ENCODE measurements at regions not wholly inside any gene's neighbourhood (a gene's known extent, or its start where the extent isn't known, plus 50 kb on each side); places are given as distances from the start of the nearest gene placed in this dataset.

DNA sequence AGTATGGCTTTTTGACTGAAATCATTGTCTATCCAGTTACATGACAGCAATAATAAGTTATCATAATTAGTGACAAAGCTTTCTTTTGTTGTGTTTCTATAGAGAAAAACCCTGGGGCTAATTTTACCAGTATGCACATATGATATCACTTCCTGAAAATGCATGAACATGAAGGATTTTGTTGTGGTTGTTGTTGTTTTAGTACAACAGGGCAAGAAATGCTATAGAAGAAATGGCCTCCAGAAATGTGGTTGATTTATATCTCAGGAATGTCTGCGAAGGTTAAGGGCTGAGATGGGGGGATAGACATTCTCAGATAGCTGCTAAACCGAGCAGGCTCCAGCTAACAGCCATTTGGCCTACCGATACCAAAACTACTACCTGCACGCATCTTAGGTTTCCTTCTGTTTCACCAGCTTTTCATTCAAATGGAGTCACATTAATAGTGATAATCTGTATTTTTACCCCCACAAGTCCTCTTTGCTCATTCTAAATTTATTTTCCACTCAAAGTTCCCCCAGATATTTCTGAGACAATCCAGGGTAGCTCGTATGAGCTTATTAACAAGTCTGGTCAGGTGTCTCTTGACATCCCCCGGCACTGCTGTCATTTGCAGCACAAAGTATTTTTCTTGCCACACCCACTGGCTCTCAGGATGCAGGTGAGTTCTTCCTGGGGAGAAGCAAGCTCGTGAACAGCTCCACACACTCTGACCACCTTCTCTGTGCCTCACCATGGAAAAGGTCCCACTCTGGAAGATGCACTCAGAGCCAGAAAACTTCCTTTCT is 232.4 kb upstream of the GAS1 start:
- Mint-ChIP-seq H3K9me3 (peaks cover 4% of the 10 kb centered on the region in 2 donors), H3K27ac (no peak overlapping the region), H3K27me3 (ENCODE audit: low read depth in 2 of 2) (peaks cover 0 to 20% of the 10 kb centered on the region in 2 donors), H3K4me1 (no peaks in the 10 kb centered on the region), H3K36me3 (no peaks in the 10 kb centered on the region), H3K4me3 (no peak overlapping the region)
- DNase-seq (no peak), ATAC-seq (no peak)
- intact Hi-C loops (cut with micrococcal nuclease), result no loop called here
- Histone ChIP-seq H3K4me1 (ENCODE audit: control insufficient read depth, insufficient read depth, low read length) (no peaks in the 10 kb centered on the region), H3K4me3 (ENCODE audit: low read length) (no peak overlapping the region), H3K27ac (ENCODE audit: low read length) (no peak overlapping the region), H3K36me3 (ENCODE audit: control insufficient read depth, insufficient read depth, low read length) (no peaks in the 10 kb centered on the region), H3K9me3 (ENCODE audit: control insufficient read depth, insufficient read depth, low read length) (no peaks in the 10 kb centered on the region), H3K27me3 (ENCODE audit: control insufficient read depth, insufficient read depth, low read length) (peaks cover 4% of the 10 kb centered on the region)
- TF ChIP-seq CTCF (IDR thresholded peaks at IDR 0.05), result no peak
- WGBS (ENCODE audit: insufficient coverage), result 82% methylated on average over 7 of the region's 7 CpGs

GRCh38 chr9:87180361-87180760 is 233.1 kb upstream of the GAS1 start:
- Mint-ChIP-seq H3K27ac (no peak overlapping the region), H3K27me3 (ENCODE audit: low read depth in 2 of 2) (peaks cover 4 to 26% of the 10 kb centered on the region in 2 donors), H3K4me1 (no peaks in the 10 kb centered on the region), H3K4me3 (no peak overlapping the region), H3K9me3 (peaks cover 4% of the 10 kb centered on the region in 2 donors), H3K36me3 (no peaks in the 10 kb centered on the region)
- intact Hi-C loops (cut with micrococcal nuclease), result no loop called here
- Histone ChIP-seq H3K36me3 (ENCODE audit: control insufficient read depth, insufficient read depth, low read length) (no peaks in the 10 kb centered on the region), H3K27me3 (ENCODE audit: control insufficient read depth, insufficient read depth, low read length) (peaks cover 4% of the 10 kb centered on the region), H3K27ac (ENCODE audit: low read length) (no peak overlapping the region), H3K9me3 (ENCODE audit: control insufficient read depth, insufficient read depth, low read length) (no peaks in the 10 kb centered on the region), H3K4me3 (ENCODE audit: low read length) (no peak overlapping the region), H3K4me1 (ENCODE audit: control insufficient read depth, insufficient read depth, low read length) (no peaks in the 10 kb centered on the region)
- ATAC-seq (no peak), DNase-seq (no peak)
- WGBS (ENCODE audit: insufficient coverage), result 81% methylated on average over 4 of the region's 5 CpGs
- no peak for TF ChIP-seq CTCF (IDR thresholded peaks at IDR 0.05)

DNA sequence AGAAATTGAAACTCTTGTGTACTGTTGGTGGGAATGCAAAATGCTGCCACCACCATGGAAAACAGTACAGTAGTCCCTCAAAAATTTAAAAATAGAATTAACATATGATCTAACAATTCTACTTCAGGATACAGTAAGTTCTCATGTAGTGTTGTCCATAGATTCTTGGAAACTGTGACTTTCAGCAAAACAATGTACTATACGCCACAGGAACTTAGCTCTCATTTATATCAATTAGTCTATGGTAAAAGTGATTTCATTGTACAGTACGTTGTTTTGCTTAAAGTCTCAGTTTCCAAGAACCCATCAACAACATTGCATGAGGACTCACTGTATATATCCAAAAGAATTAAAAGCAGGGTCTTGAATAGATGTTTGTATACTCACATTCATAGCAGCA is 233.5 kb upstream of the GAS1 start:
- Histone ChIP-seq H3K27me3 (ENCODE audit: control insufficient read depth, insufficient read depth, low read length) (peaks cover 4% of the 10 kb centered on the region), H3K27ac (ENCODE audit: low read length) (no peak overlapping the region), H3K9me3 (ENCODE audit: control insufficient read depth, insufficient read depth, low read length) (no peaks in the 10 kb centered on the region), H3K4me3 (ENCODE audit: low read length) (no peak overlapping the region), H3K36me3 (ENCODE audit: control insufficient read depth, insufficient read depth, low read length) (no peaks in the 10 kb centered on the region), H3K4me1 (ENCODE audit: control insufficient read depth, insufficient read depth, low read length) (no peaks in the 10 kb centered on the region)
- Mint-ChIP-seq H3K36me3 (no peaks in the 10 kb centered on the region), H3K4me1 (no peaks in the 10 kb centered on the region), H3K27me3 (ENCODE audit: low read depth in 2 of 2) (peaks cover 4 to 30% of the 10 kb centered on the region in 2 donors), H3K4me3 (no peak overlapping the region), H3K9me3 (peaks cover 4% of the 10 kb centered on the region in 2 donors), H3K27ac (no peak overlapping the region)
- ATAC-seq (no peak), DNase-seq (no peak)
- no CpG with 5 or more reads among the region's 2 CpGs for whole genome bisulfite sequencing (ENCODE audit: insufficient coverage)
- no peak for TF ChIP-seq CTCF (IDR thresholded peaks at IDR 0.05)
- intact Hi-C loops (cut with micrococcal nuclease), result no loop called here

- peaks cover 7 to 30% of the 10 kb centered on the region in 2 donors for H3K27me3 Mint-ChIP-seq (ENCODE audit: low read depth in 2 of 2)
- no peak overlapping the region for H3K27ac ChIP-seq (ENCODE audit: low read length)
Measured at GRCh38 chr9:87181670-87182069, 234.4 kb upstream of the GAS1 start.

More at GRCh38 chr9:87181670-87182069, 234.4 kb upstream of the GAS1 start:
- peak overlapping the region; percentile 58 for H3K4me3 Mint-ChIP-seq
- no peaks in the 10 kb centered on the region for H3K9me3 ChIP-seq (ENCODE audit: control insufficient read depth, insufficient read depth, low read length)
- ATAC-seq (peak in 1 of 3 donors; percentile 32), DNase-seq (no peak)
- H3K4me1 ChIP-seq (ENCODE audit: control insufficient read depth, insufficient read depth, low read length), result no peaks in the 10 kb centered on the region
- no peaks in the 10 kb centered on the region for H3K36me3 ChIP-seq (ENCODE audit: control insufficient read depth, insufficient read depth, low read length)
- no peak overlapping the region for H3K4me3 ChIP-seq (ENCODE audit: low read length)
- intact Hi-C loops (cut with micrococcal nuclease), result no loop called here
- no peaks in the 10 kb centered on the region for H3K36me3 Mint-ChIP-seq
- 20% methylated on average over 1 of the region's 1 CpG for WGBS (ENCODE audit: insufficient coverage)
- no peak overlapping the region for H3K27ac Mint-ChIP-seq
- no peak for TF ChIP-seq CTCF (IDR thresholded peaks at IDR 0.05)
- H3K4me1 Mint-ChIP-seq, result no peaks in the 10 kb centered on the region
- H3K9me3 Mint-ChIP-seq, result peaks cover 4% of the 10 kb centered on the region in 2 donors
- peaks cover 2% of the 10 kb centered on the region for H3K27me3 ChIP-seq (ENCODE audit: control insufficient read depth, insufficient read depth, low read length)
